GM21447 (cell line): ENCODE measurements at regions not wholly inside any gene's neighbourhood (a gene's known extent, or its start where the extent isn't known, plus 50 kb on each side); places are given as distances from the start of the nearest gene placed in this dataset.

Source experiments
- ATAC-seq: cut with Tn5 transposase; IDR thresholded peaks from one replicate; pipeline ENCODE4 v1.9.1; 2021; ENCODE audit not compliant: unreplicated experiment

- peak; percentile 97 for ATAC-seq
Measured at GRCh38 chrX:39577985-39578869, 519.5 kb downstream of the BCOR start.

- ATAC-seq: no peak
Measured at GRCh38 chrX:39580043-39580442, 517.7 kb downstream of the BCOR start.

- no peak for ATAC-seq
Measured at GRCh38 chrX:39581411-39581810, 516.3 kb downstream of the BCOR start.

GRCh38 chrX:39582091-39582490, 515.7 kb downstream of the BCOR start:
- no peak for ATAC-seq

GRCh38 chrX:39582976-39583375, 514.8 kb downstream of the BCOR start:
- ATAC-seq: no peak

- ATAC-seq: no peak
Measured at GRCh38 chrX:39585808-39586207, 511.9 kb downstream of the BCOR start.

GRCh38 chrX:39586359-39586758, 511.4 kb downstream of the BCOR start:
- ATAC-seq: no peak

- no peak for ATAC-seq
Measured at GRCh38 chrX:39591099-39591498, 506.7 kb downstream of the BCOR start.

GRCh38 chrX:39592776-39593175, 505.0 kb downstream of the BCOR start:
- no peak for ATAC-seq

GRCh38 chrX:39595977-39596376, 501.8 kb downstream of the BCOR start:
- ATAC-seq: no peak

- ATAC-seq: no peak
Measured at GRCh38 chrX:39596437-39596836, 501.3 kb downstream of the BCOR start.

- no peak for ATAC-seq
Measured at GRCh38 chrX:39599339-39599738, 498.4 kb downstream of the BCOR start.

GRCh38 chrX:39600222-39600621, 497.5 kb downstream of the BCOR start:
- no peak for ATAC-seq

GRCh38 chrX:39601231-39602177, 496.3 kb downstream of the BCOR start:
- no peak for ATAC-seq

GRCh38 chrX:39602195-39602594, 495.6 kb downstream of the BCOR start:
- no peak for ATAC-seq

- ATAC-seq: no peak
Measured at GRCh38 chrX:39603230-39603629, 494.5 kb downstream of the BCOR start.

- no peak for ATAC-seq
Measured at GRCh38 chrX:39605183-39605582, 492.6 kb downstream of the BCOR start.

- ATAC-seq: no peak
Measured at GRCh38 chrX:39605866-39606265, 491.9 kb downstream of the BCOR start.

GRCh38 chrX:39609941-39610340, 487.8 kb downstream of the BCOR start:
- no peak for ATAC-seq

GRCh38 chrX:39611468-39611867, 486.3 kb downstream of the BCOR start:
- no peak for ATAC-seq

- ATAC-seq: no peak
Measured at GRCh38 chrX:39613482-39613995, 484.2 kb downstream of the BCOR start.
